Naive thymus-derived CD4-positive, alpha-beta T cell (primary cell): ENCODE measurements at regions not wholly inside any gene's neighbourhood (a gene's known extent, or its start where the extent isn't known, plus 50 kb on each side); places are given as distances from the start of the nearest gene placed in this dataset.

ENCODE experiments used
- ATAC-seq: fragments of 150-1000 bp; cut with Tn5 transposase; 2 replicates; pipeline ENCODE4 v1.10.0; 2021; ENCODE audit warnings: mild to moderate bottlenecking, moderate library complexity
- CTCF ChIA-PET: fragments of 350-600 bp; sonication (Branson Sonifier 250); formaldehyde crosslinking; loops from one replicate; lab custom pipeline; 2021; ENCODE audit warnings: antibody characterized with exemption; lab: Charles Lee
- POLR2A ChIA-PET: fragments of 350-600 bp; sonication (Branson Sonifier 250); formaldehyde crosslinking; loops from one replicate; lab custom pipeline; 2021; ENCODE audit warnings: antibody characterized with exemption, inconsistent platforms; lab: Charles Lee
- DNase-seq, 9 donors: peaks; one replicate each; pipeline versions ENCODE4 v3.0.0 to v3.0.0-alpha.2; 2020 to 2022; ENCODE audit warnings: mixed read lengths in 1 of 9
- H3K27ac ChIP-seq: one replicate; pipeline ENCODE4 v1.7.0; 2013; ENCODE audit warnings: mild to moderate bottlenecking, low read depth, low read length, moderate library complexity
- H3K27me3 ChIP-seq, 2 donors: one replicate each; pipeline ENCODE4 v1.7.0; 2013; ENCODE audit warnings: low read length in 2 of 2, mild to moderate bottlenecking in 2 of 2, moderate library complexity in 2 of 2; ENCODE audit not compliant: control insufficient read depth in 2 of 2, insufficient read depth in 2 of 2
- H3K36me3 ChIP-seq, 3 experiments: 1 replicate in 2 of 3; 2 replicates in 1 of 3; pipeline ENCODE4 v1.7.0; 2013; ENCODE audit warnings: low read length in 3 of 3, mild to moderate bottlenecking in 3 of 3, moderate library complexity in 1 of 3; ENCODE audit not compliant: insufficient read depth in 3 of 3, control insufficient read depth in 2 of 3
- H3K4me1 ChIP-seq, 2 donors: one replicate each; pipeline ENCODE4 v1.7.0; 2013; ENCODE audit warnings: low read length in 2 of 2, mild to moderate bottlenecking in 2 of 2, moderate library complexity in 1 of 2; ENCODE audit not compliant: control insufficient read depth in 2 of 2, insufficient read depth in 2 of 2
- H3K4me3 ChIP-seq: 2 replicates; pipeline ENCODE4 v1.7.0; 2013; ENCODE audit warnings: mild to moderate bottlenecking, low read length
- H3K9me3 ChIP-seq, 3 experiments: 1 replicate in 2 of 3; 2 replicates in 1 of 3; pipeline ENCODE4 v1.7.0; 2013; ENCODE audit warnings: low read length in 3 of 3; ENCODE audit not compliant: control insufficient read depth in 2 of 3
- H3K27ac Mint-ChIP-seq, 9 donors: one replicate each; pipeline ENCODE4 v1.8.0; 2020 to 2022; ENCODE audit warnings: mixed read lengths in 9 of 9, mild to moderate bottlenecking in 8 of 9, moderate library complexity in 5 of 9, inconsistent platforms in 2 of 9
- H3K27me3 Mint-ChIP-seq, 5 donors: one replicate each; pipeline ENCODE4 v1.8.0; 2021 to 2022; ENCODE audit warnings: mixed read lengths in 5 of 5, mild to moderate bottlenecking in 1 of 5
- H3K36me3 Mint-ChIP-seq, 5 donors: one replicate each; pipeline ENCODE4 v1.8.0; 2020 to 2022; ENCODE audit warnings: mixed read lengths in 5 of 5, mild to moderate bottlenecking in 3 of 5, inconsistent platforms in 1 of 5
- H3K4me1 Mint-ChIP-seq, 7 donors: one replicate each; pipeline ENCODE4 v1.8.0; 2020 to 2022; ENCODE audit warnings: mixed read lengths in 7 of 7, mild to moderate bottlenecking in 3 of 7, inconsistent platforms in 1 of 7
- H3K4me3 Mint-ChIP-seq, 10 donors: one replicate each; pipeline ENCODE4 v1.8.0; 2020 to 2022; ENCODE audit warnings: mild to moderate bottlenecking in 10 of 10, mixed read lengths in 10 of 10, moderate library complexity in 6 of 10, inconsistent platforms in 2 of 10
- H3K9me3 Mint-ChIP-seq, 11 donors: one replicate each; pipeline ENCODE4 v1.8.0; 2020 to 2022; ENCODE audit warnings: mixed read lengths in 11 of 11, mild to moderate bottlenecking in 4 of 11, inconsistent platforms in 1 of 11, moderate library complexity in 1 of 11
- intact Hi-C, 2 donors: fragments of 100-400 bp; cut with micrococcal nuclease; formaldehyde crosslinking; loops; one replicate each; pipeline ENCODE4 v1.15.1; 2023

GRCh38 chr3:72017311-72017710 is 232.4 kb upstream of the PROK2 start:
- Mint-ChIP-seq H3K9me3 (peaks cover 0 to 2% (median 0%) of the 10 kb centered on the region in 11 donors), H3K4me1 (peaks cover 0 to 7% (median 0%) of the 10 kb centered on the region in 7 donors), H3K4me3 (no peak overlapping the region), H3K27ac (no peak overlapping the region), H3K27me3 (peaks cover 0 to 5% (median 0%) of the 10 kb centered on the region in 5 donors), H3K36me3 (no peaks in the 10 kb centered on the region)
- Histone ChIP-seq H3K27me3 (no peaks in the 10 kb centered on the region), H3K27ac (no peak overlapping the region), H3K9me3 (no peaks in the 10 kb centered on the region), H3K4me1 (no peaks in the 10 kb centered on the region), H3K36me3 (no peaks in the 10 kb centered on the region), H3K4me3 (no peak overlapping the region)
- no peak for ATAC-seq
- CTCF ChIA-PET, result no interaction called here
- intact Hi-C loops, result no loop called here
- no peak for DNase-seq
- POLR2A ChIA-PET, result no interaction called here

DNA sequence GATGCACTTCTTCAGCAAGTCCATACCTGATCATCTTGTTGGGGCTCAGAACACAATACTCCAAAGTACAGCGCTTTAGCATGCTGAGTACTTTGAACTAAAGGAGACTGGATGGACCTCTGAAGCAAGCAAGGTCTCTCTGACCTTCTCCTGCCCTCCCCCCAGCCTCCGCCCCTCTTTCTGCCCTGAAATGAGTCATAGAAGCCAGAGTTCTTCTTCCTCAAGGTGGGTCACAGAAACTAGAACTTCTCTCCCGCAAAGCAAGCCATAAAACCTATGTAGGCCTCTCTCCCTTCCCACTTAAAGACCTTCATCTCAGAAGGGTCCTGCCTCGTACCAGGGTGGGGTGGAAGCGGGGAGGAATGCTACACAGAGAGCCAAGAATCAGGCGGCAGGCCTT is 230.5 kb upstream of the PROK2 start:
- H3K9me3 Mint-ChIP-seq, result no peaks in the 10 kb centered on the region
- CTCF ChIA-PET, result interaction anchor here (1.5 kb wide), 1 partner anchor 16 kb away, joined by 3 read pairs; no protein-coding TSS in a partner anchor
- H3K4me1 Mint-ChIP-seq, result peaks cover 0 to 10% (median 0%) of the 10 kb centered on the region in 7 donors
- Histone ChIP-seq H3K36me3 (no peaks in the 10 kb centered on the region), H3K9me3 (no peaks in the 10 kb centered on the region), H3K27ac (no peak overlapping the region), H3K4me1 (no peaks in the 10 kb centered on the region), H3K27me3 (no peaks in the 10 kb centered on the region), H3K4me3 (no peak overlapping the region)
- H3K27ac Mint-ChIP-seq, result no peak overlapping the region
- DNase-seq (no peak), ATAC-seq (no peak)
- H3K4me3 Mint-ChIP-seq, result no peak overlapping the region
- intact Hi-C loops, result no loop called here
- POLR2A ChIA-PET, result no interaction called here
- H3K36me3 Mint-ChIP-seq, result no peaks in the 10 kb centered on the region
- H3K27me3 Mint-ChIP-seq, result peaks cover 0 to 5% (median 0%) of the 10 kb centered on the region in 5 donors

DNA sequence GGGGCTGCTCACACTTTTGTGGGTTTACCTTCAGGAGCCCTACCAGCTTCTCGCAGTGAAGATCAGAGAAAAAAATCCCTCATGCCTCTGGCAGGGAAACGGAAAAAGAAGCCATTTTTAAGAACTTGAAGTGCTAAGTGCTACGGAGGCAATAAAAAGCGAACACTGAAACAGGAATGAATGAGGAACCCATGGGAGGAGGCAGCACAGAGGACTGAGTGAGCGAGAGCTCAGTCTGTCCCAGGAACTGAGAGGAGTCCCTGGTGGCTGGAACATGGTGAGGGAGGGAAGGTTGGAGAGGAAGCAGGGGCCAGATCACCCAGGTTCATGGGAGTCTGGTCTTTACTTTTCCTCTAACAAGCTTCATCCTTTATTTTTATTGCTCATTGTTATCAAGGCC is 228.1 kb upstream of the PROK2 start:
- Histone ChIP-seq H3K4me1 (no peaks in the 10 kb centered on the region), H3K27me3 (no peaks in the 10 kb centered on the region), H3K9me3 (no peaks in the 10 kb centered on the region), H3K36me3 (no peaks in the 10 kb centered on the region), H3K27ac (no peak overlapping the region), H3K4me3 (no peak overlapping the region)
- intact Hi-C loops, result no loop called here
- Mint-ChIP-seq H3K36me3 (peaks cover 0 to 2% (median 0%) of the 10 kb centered on the region in 5 donors), H3K9me3 (no peaks in the 10 kb centered on the region), H3K4me1 (peaks cover 0 to 9% (median 0%) of the 10 kb centered on the region in 7 donors), H3K27ac (no peak overlapping the region), H3K27me3 (peaks cover 0 to 10% (median 0%) of the 10 kb centered on the region in 5 donors), H3K4me3 (no peak overlapping the region)
- no peak for ATAC-seq
- POLR2A ChIA-PET, result interaction anchor here (0.7 kb wide), 1 partner anchor 788 kb away, joined by 3 read pairs; no protein-coding TSS in a partner anchor
- DNase-seq, result no peak
- CTCF ChIA-PET, result no interaction called here

DNA sequence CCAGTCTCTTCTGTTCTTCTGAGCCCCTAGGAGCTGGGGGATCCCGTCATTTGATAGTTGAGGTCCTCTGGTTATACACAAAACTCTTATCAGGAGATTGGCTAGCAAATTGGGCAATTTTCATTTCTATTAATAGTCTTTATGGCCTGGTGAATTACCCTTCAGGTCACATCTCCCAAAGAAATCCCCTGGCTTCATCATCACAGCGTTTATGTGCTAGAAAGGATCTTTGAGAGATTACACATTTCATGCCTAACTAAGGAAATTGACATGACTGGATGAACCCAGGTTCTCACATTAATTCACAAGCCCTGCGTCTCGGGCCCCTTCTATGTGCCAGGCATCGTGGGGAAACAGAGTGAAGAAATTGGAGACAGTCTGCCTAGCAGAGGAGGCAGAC is 227.4 kb upstream of the PROK2 start:
- Histone ChIP-seq H3K4me1 (no peaks in the 10 kb centered on the region), H3K27me3 (no peaks in the 10 kb centered on the region), H3K27ac (no peak overlapping the region), H3K9me3 (no peaks in the 10 kb centered on the region), H3K4me3 (no peak overlapping the region), H3K36me3 (no peaks in the 10 kb centered on the region)
- Mint-ChIP-seq H3K36me3 (peaks cover 0 to 2% (median 0%) of the 10 kb centered on the region in 5 donors), H3K27me3 (peaks cover 0 to 10% (median 0%) of the 10 kb centered on the region in 5 donors), H3K4me1 (peaks cover 0 to 9% (median 0%) of the 10 kb centered on the region in 7 donors), H3K27ac (no peak overlapping the region), H3K9me3 (no peaks in the 10 kb centered on the region), H3K4me3 (no peak overlapping the region)
- ATAC-seq, result no peak
- ChIA-PET POLR2A (no interaction called here), CTCF (no interaction called here)
- no peak for DNase-seq
- intact Hi-C loops, result no loop called here

GRCh38 chr3:72011485-72011884 is 226.5 kb upstream of the PROK2 start:
- H3K27me3 ChIP-seq, result no peaks in the 10 kb centered on the region
- Mint-ChIP-seq H3K4me1 (peaks cover 0 to 9% (median 0%) of the 10 kb centered on the region in 7 donors), H3K36me3 (peaks cover 0 to 2% (median 0%) of the 10 kb centered on the region in 5 donors), H3K27me3 (peaks cover 0 to 10% (median 0%) of the 10 kb centered on the region in 5 donors), H3K27ac (no peak overlapping the region), H3K9me3 (no peaks in the 10 kb centered on the region), H3K4me3 (no peak overlapping the region)
- ChIA-PET CTCF (no interaction called here), POLR2A (no interaction called here)
- H3K4me3 ChIP-seq, result no peak overlapping the region
- DNase-seq, result no peak
- H3K27ac ChIP-seq, result no peak overlapping the region
- ATAC-seq, result no peak
- intact Hi-C loops, result no loop called here
- H3K4me1 ChIP-seq, result no peaks in the 10 kb centered on the region
- no peaks in the 10 kb centered on the region for H3K36me3 ChIP-seq
- no peaks in the 10 kb centered on the region for H3K9me3 ChIP-seq

GRCh38 chr3:72009851-72010443 is 225.0 kb upstream of the PROK2 start:
- CTCF ChIA-PET, result no interaction called here
- Histone ChIP-seq H3K36me3 (no peaks in the 10 kb centered on the region), H3K9me3 (no peaks in the 10 kb centered on the region), H3K4me1 (no peaks in the 10 kb centered on the region), H3K4me3 (no peak overlapping the region), H3K27ac (no peak overlapping the region), H3K27me3 (no peaks in the 10 kb centered on the region)
- Mint-ChIP-seq H3K27me3 (peaks cover 0 to 10% (median 0%) of the 10 kb centered on the region in 5 donors), H3K9me3 (no peaks in the 10 kb centered on the region), H3K27ac (no peak overlapping the region), H3K4me1 (peaks cover 0 to 12% (median 0%) of the 10 kb centered on the region in 7 donors), H3K4me3 (no peak overlapping the region), H3K36me3 (peaks cover 0 to 2% (median 0%) of the 10 kb centered on the region in 5 donors)
- POLR2A ChIA-PET, result interaction anchor here (0.5 kb wide), 1 partner anchor 170 kb away, joined by 3 read pairs; no protein-coding TSS in a partner anchor
- peak; percentile 60 for ATAC-seq
- intact Hi-C loops, result loop anchor here in 1 of 2 donors (10.0 kb wide), 1 partner anchor 165 kb away; no protein-coding TSS in a partner anchor
- no peak for DNase-seq
